WTC11 (cell line): ENCODE measurements at regions not wholly inside any gene's neighbourhood (a gene's known extent, or its start where the extent isn't known, plus 50 kb on each side); places are given as distances from the start of the nearest gene placed in this dataset.

Experiments used
- ATAC-seq: fragments of 200-7000 bp; cut with Tn5 transposase; 2 replicates; pipeline ENCODE4 v1.10.0; 2021; ENCODE audit warnings: mild to moderate bottlenecking, moderate library complexity
- CTCF ChIA-PET: fragments of 300-600 bp; sonication (Branson Sonifier 250); formaldehyde crosslinking; loops from one replicate; lab custom pipeline; 2021; ENCODE audit warnings: antibody characterized with exemption; lab: Charles Lee
- POLR2A ChIA-PET: fragments of 350-600 bp; sonication (Branson Sonifier 250); formaldehyde crosslinking; loops from one replicate; lab custom pipeline; 2021; ENCODE audit warnings: antibody characterized with exemption; lab: Charles Lee
- DNase-seq: peaks from one replicate; pipeline ENCODE4 v3.0.0; 2021; ENCODE audit warnings: low spot score
- H3K27ac Mint-ChIP-seq: 2 replicates; pipeline ENCODE4 v1.8.0; 2021; ENCODE audit warnings: mixed read lengths
- H3K27me3 Mint-ChIP-seq: 2 replicates; pipeline ENCODE4 v1.8.0; 2021; ENCODE audit warnings: low read depth, mild to moderate bottlenecking, moderate library complexity, mixed read lengths
- H3K36me3 Mint-ChIP-seq: 2 replicates; pipeline ENCODE4 v1.8.0; 2021; ENCODE audit warnings: mixed read lengths
- H3K4me1 Mint-ChIP-seq: 2 replicates; pipeline ENCODE4 v1.8.0; 2022; ENCODE audit warnings: mixed read lengths
- H3K4me3 Mint-ChIP-seq: 2 replicates; pipeline ENCODE4 v1.8.0; 2021; ENCODE audit warnings: mild to moderate bottlenecking, moderate library complexity, mixed read lengths
- H3K9me3 Mint-ChIP-seq: 2 replicates; pipeline ENCODE4 v1.8.0; 2021; ENCODE audit warnings: mixed read lengths
- ATF1 ChIP-seq: sonication (generic); formaldehyde crosslinking; IDR thresholded peaks from 2 replicates; pipeline ENCODE4 v1.8.1; 2023; ENCODE audit warnings: mild to moderate bottlenecking, moderate library complexity, missing genetic modification reagents
- ATF2 ChIP-seq: sonication (generic); formaldehyde crosslinking; IDR thresholded peaks from 2 replicates; pipeline ENCODE4 v1.8.1; 2022; ENCODE audit warnings: low read depth, missing genetic modification reagents, borderline replicate concordance
- CTCF ChIP-seq: fragments of 200-600 bp; IDR thresholded peaks from 2 replicates; pipeline ENCODE4 v1.8.0; 2022; ENCODE audit warnings: antibody characterized with exemption
- ETV6 ChIP-seq: sonication (generic); formaldehyde crosslinking; IDR thresholded peaks from 2 replicates; pipeline ENCODE4 v1.8.1; 2022; ENCODE audit warnings: mild to moderate bottlenecking, missing genetic modification reagents
- IRF2 ChIP-seq: sonication (generic); formaldehyde crosslinking; IDR thresholded peaks from 2 replicates; pipeline ENCODE4 v1.8.0; 2022; ENCODE audit warnings: low read depth, missing genetic modification reagents, borderline replicate concordance
- RELA ChIP-seq: sonication (generic); formaldehyde crosslinking; IDR thresholded peaks from 2 replicates; pipeline ENCODE4 v1.8.1; 2022; ENCODE audit warnings: missing genetic modification reagents, mild to moderate bottlenecking, borderline replicate concordance
- SP1 ChIP-seq: sonication (generic); formaldehyde crosslinking; conservative IDR thresholded peaks from 2 replicates; pipeline ENCODE4 v1.8.1; 2022; ENCODE audit warnings: missing genetic modification reagents
- TEAD4 ChIP-seq: sonication (generic); formaldehyde crosslinking; IDR thresholded peaks from 2 replicates; pipeline ENCODE4 v1.8.0; 2022; ENCODE audit warnings: mild to moderate bottlenecking, missing genetic modification reagents
- USF1 ChIP-seq: sonication (generic); formaldehyde crosslinking; IDR thresholded peaks from 2 replicates; pipeline ENCODE4 v1.8.0; 2022; ENCODE audit warnings: mild to moderate bottlenecking, missing genetic modification reagents
- ZNF232 ChIP-seq: sonication (generic); formaldehyde crosslinking; IDR thresholded peaks from 2 replicates; pipeline ENCODE4 v1.8.0; 2022; ENCODE audit warnings: mild to moderate bottlenecking, missing genetic modification reagents
- ZNF396 ChIP-seq: fragments of 250-450 bp; sonication (Bioruptor Pico); IDR thresholded peaks from 2 replicates; pipeline ENCODE4 v1.8.0; 2021; ENCODE audit warnings: mild to moderate bottlenecking, moderate library complexity, borderline replicate concordance
- TF ChIP-seq, protein P1 (sequence below): sonication (generic); formaldehyde crosslinking; IDR thresholded peaks from 2 replicates; pipeline ENCODE4 v1.8.0; 2022; ENCODE audit warnings: missing genetic modification reagents
- TF ChIP-seq, protein P2 (sequence below): fragments of 250-450 bp; sonication (Bioruptor Pico); IDR thresholded peaks from 2 replicates; pipeline ENCODE4 v1.9.0; 2021; ENCODE audit warnings: mild to moderate bottlenecking

- no peak for TF ChIP-seq CTCF
- no peak for TF ChIP-seq TEAD4 (CRISPR knock-in tag)
- TF ChIP-seq, protein P1, sequence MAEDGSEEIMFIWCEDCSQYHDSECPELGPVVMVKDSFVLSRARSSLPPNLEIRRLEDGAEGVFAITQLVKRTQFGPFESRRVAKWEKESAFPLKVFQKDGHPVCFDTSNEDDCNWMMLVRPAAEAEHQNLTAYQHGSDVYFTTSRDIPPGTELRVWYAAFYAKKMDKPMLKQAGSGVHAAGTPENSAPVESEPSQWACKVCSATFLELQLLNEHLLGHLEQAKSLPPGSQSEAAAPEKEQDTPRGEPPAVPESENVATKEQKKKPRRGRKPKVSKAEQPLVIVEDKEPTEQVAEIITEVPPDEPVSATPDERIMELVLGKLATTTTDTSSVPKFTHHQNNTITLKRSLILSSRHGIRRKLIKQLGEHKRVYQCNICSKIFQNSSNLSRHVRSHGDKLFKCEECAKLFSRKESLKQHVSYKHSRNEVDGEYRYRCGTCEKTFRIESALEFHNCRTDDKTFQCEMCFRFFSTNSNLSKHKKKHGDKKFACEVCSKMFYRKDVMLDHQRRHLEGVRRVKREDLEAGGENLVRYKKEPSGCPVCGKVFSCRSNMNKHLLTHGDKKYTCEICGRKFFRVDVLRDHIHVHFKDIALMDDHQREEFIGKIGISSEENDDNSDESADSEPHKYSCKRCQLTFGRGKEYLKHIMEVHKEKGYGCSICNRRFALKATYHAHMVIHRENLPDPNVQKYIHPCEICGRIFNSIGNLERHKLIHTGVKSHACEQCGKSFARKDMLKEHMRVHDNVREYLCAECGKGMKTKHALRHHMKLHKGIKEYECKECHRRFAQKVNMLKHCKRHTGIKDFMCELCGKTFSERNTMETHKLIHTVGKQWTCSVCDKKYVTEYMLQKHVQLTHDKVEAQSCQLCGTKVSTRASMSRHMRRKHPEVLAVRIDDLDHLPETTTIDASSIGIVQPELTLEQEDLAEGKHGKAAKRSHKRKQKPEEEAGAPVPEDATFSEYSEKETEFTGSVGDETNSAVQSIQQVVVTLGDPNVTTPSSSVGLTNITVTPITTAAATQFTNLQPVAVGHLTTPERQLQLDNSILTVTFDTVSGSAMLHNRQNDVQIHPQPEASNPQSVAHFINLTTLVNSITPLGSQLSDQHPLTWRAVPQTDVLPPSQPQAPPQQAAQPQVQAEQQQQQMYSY (CRISPR knock-in tag), result no peak
- TF ChIP-seq, all 79 proteins: peak for 0
These were observed 119.7 kb upstream of the BACH2 start (continued) for GRCh38 chr6:90416322-90416721.

DNA sequence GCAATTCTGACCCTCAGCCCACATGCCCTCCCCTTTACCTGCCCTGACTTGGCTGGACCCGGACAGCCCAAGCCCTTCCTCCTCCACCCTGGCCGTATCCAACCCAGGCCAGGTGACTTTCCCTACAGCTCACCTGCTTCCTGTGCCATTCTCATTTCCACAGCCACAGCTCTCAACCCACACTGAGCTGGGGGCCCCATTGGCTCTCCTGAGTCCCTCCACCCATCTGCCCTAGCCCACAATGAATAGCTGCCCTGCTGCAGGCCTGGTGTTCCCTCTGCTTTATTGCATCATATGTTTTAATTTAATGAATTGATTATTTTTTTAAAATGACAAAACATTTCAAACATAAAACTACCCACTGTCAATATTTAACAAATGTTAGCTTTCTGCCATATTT, 118.5 kb upstream of the BACH2 start:
- Mint-ChIP-seq H3K9me3 (no peaks in the 10 kb centered on the region), H3K36me3 (no peaks in the 10 kb centered on the region), H3K27me3 (peaks cover 19% of the 10 kb centered on the region), H3K4me3 (no peak overlapping the region), H3K27ac (no peak overlapping the region), H3K4me1 (peaks cover 28% of the 10 kb centered on the region)
- ChIA-PET POLR2A (no interaction called here), CTCF (interaction anchor here (1.2 to 2.4 kb wide), 4 partner anchors 21 to 128 kb away, joined by 3 to 8 read pairs (median 5); no protein-coding TSS in a partner anchor)
- no peak for ATAC-seq
- no peak for TF ChIP-seq RELA (CRISPR knock-in tag)
- TF ChIP-seq IRF2 (CRISPR knock-in tag), result no peak
- no peak for TF ChIP-seq ZNF232 (CRISPR knock-in tag)
- no peak for TF ChIP-seq ATF2
- TF ChIP-seq ZNF396 (CRISPR knock-in tag), result no peak
- TF ChIP-seq SP1, result no peak
- TF ChIP-seq ETV6 (CRISPR knock-in tag), result no peak
- no peak for TF ChIP-seq USF1 (CRISPR knock-in tag)
- TF ChIP-seq, protein P2, sequence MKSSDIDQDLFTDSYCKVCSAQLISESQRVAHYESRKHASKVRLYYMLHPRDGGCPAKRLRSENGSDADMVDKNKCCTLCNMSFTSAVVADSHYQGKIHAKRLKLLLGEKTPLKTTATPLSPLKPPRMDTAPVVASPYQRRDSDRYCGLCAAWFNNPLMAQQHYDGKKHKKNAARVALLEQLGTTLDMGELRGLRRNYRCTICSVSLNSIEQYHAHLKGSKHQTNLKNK (CRISPR knock-in tag), result no peak
- no peak for DNase-seq

GRCh38 chr6:90414352-90414751, 117.7 kb upstream of the BACH2 start:
- Mint-ChIP-seq H3K27me3 (peaks cover 21% of the 10 kb centered on the region), H3K27ac (no peak overlapping the region), H3K4me3 (no peak overlapping the region), H3K9me3 (no peaks in the 10 kb centered on the region), H3K36me3 (no peaks in the 10 kb centered on the region), H3K4me1 (peaks cover 28% of the 10 kb centered on the region)
- no peak for TF ChIP-seq ATF1 (CRISPR knock-in tag)
- ChIA-PET CTCF (interaction anchor here (0.6 to 2.5 kb wide), 6 partner anchors 20 to 518 kb away, joined by 3 to 8 read pairs (median 4); no protein-coding TSS in a partner anchor), POLR2A (no interaction called here)
- DNase-seq (no peak), ATAC-seq (no peak)
